Colonic mucosa (tissue), 4 donors: ENCODE measurements at regions not wholly inside any gene's neighbourhood (a gene's known extent, or its start where the extent isn't known, plus 50 kb on each side); places are given as distances from the start of the nearest gene placed in this dataset.
A peak's percentile ranks its signal among the peaks of the same experiment; 100 is the strongest.

Source experiments
- DNase-seq: peaks from one replicate; pipeline ENCODE4 v3.0.0-alpha.2; 2020
- H3K27ac ChIP-seq: fragments of 200-600 bp; one replicate; pipeline ENCODE4 v1.8.0; 2021
- H3K27me3 ChIP-seq: fragments of 200-600 bp; one replicate; pipeline ENCODE4 v1.8.0; 2021
- H3K36me3 ChIP-seq: fragments of 200-600 bp; one replicate; pipeline ENCODE4 v1.8.0; 2021
- H3K4me1 ChIP-seq: fragments of 200-600 bp; one replicate; pipeline ENCODE4 v1.8.0; 2021; ENCODE audit warnings: mild to moderate bottlenecking
- H3K4me3 ChIP-seq: fragments of 200-600 bp; one replicate; pipeline ENCODE4 v1.8.0; 2021
- H3K9ac ChIP-seq, 2 donors: one replicate each; pipeline ENCODE4 v1.7.0; 2013; ENCODE audit warnings: control low read depth in 2 of 2, low read depth in 2 of 2, low read length in 2 of 2
- H3K9me3 ChIP-seq: fragments of 200-600 bp; one replicate; pipeline ENCODE4 v1.8.0; 2021
- CTCF ChIP-seq: fragments of 200-600 bp; IDR thresholded peaks from one replicate; pipeline ENCODE4 v1.8.0; 2022; ENCODE audit warnings: antibody characterized with exemption, mild to moderate bottlenecking
- intact Hi-C: fragments of 100-400 bp; cut with DNase I; formaldehyde crosslinking; loops from one replicate; pipeline ENCODE4 v1.14.1; 2022
- donor health status: healthy.
- donor health status: DM: no; HTN: no; CAD: no.
- donor health status: DM: no; HTN: no; CAD: no.

GRCh38 chr13:99058527-99059495, 80.9 kb upstream of the DOCK9 start:
- H3K4me1 ChIP-seq: no peaks in the 10 kb centered on the region
- H3K9me3 ChIP-seq: no peaks in the 10 kb centered on the region
- intact Hi-C loops: no loop called here
- H3K36me3 ChIP-seq: no peaks in the 10 kb centered on the region
- no peak for DNase-seq
- TF ChIP-seq CTCF: no peak
- no peak overlapping the region for H3K9ac ChIP-seq
- H3K4me3 ChIP-seq: no peak overlapping the region
- H3K27me3 ChIP-seq: no peaks in the 10 kb centered on the region
- H3K27ac ChIP-seq: no peak overlapping the region

GRCh38 chr13:99059498-99060075, 81.7 kb upstream of the DOCK9 start:
- no peak overlapping the region for H3K9ac ChIP-seq
- no peaks in the 10 kb centered on the region for H3K36me3 ChIP-seq
- H3K27ac ChIP-seq: no peak overlapping the region
- no peak for TF ChIP-seq CTCF
- intact Hi-C loops: no loop called here
- no peaks in the 10 kb centered on the region for H3K9me3 ChIP-seq
- no peak overlapping the region for H3K4me3 ChIP-seq
- H3K4me1 ChIP-seq: no peaks in the 10 kb centered on the region
- DNase-seq: no peak
- H3K27me3 ChIP-seq: no peaks in the 10 kb centered on the region

- TF ChIP-seq CTCF: no peak
- H3K36me3 ChIP-seq: no peaks in the 10 kb centered on the region
- no peak overlapping the region for H3K4me3 ChIP-seq
- no peaks in the 10 kb centered on the region for H3K9me3 ChIP-seq
- DNase-seq: no peak
- H3K4me1 ChIP-seq: no peaks in the 10 kb centered on the region
- H3K9ac ChIP-seq: no peak overlapping the region
- intact Hi-C loops: no loop called here
- H3K27ac ChIP-seq: no peak overlapping the region
- H3K27me3 ChIP-seq: no peaks in the 10 kb centered on the region
These were observed 83.5 kb upstream of the DOCK9 start for GRCh38 chr13:99061411-99061810.

- intact Hi-C loops: no loop called here
- H3K27me3 ChIP-seq: no peaks in the 10 kb centered on the region
- no peak for DNase-seq
- H3K9ac ChIP-seq: no peak overlapping the region
- no peaks in the 10 kb centered on the region for H3K9me3 ChIP-seq
- no peaks in the 10 kb centered on the region for H3K36me3 ChIP-seq
- no peaks in the 10 kb centered on the region for H3K4me1 ChIP-seq
- H3K4me3 ChIP-seq: no peak overlapping the region
- no peak for TF ChIP-seq CTCF
- peak overlapping the region; percentile 29 for H3K27ac ChIP-seq
These were observed 84.7 kb upstream of the DOCK9 start for GRCh38 chr13:99062593-99062992.

GRCh38 chr13:99063178-99063577, 85.3 kb upstream of the DOCK9 start:
- no peak for DNase-seq
- H3K9me3 ChIP-seq: no peaks in the 10 kb centered on the region
- intact Hi-C loops: no loop called here
- no peak for TF ChIP-seq CTCF
- H3K4me1 ChIP-seq: no peaks in the 10 kb centered on the region
- H3K4me3 ChIP-seq: no peak overlapping the region
- no peak overlapping the region for H3K9ac ChIP-seq
- no peaks in the 10 kb centered on the region for H3K36me3 ChIP-seq
- H3K27me3 ChIP-seq: no peaks in the 10 kb centered on the region
- H3K27ac ChIP-seq: peak overlapping the region; percentile 29
